HT1080 (cell line): ENCODE measurements at regions not wholly inside any gene's neighbourhood (a gene's known extent, or its start where the extent isn't known, plus 50 kb on each side); places are given as distances from the start of the nearest gene placed in this dataset.

ENCODE experiments used
- DNase-seq: peaks from one replicate; pipeline ENCODE4 v3.0.0-alpha.2; 2015; ENCODE audit warnings: low read depth

GRCh38 chr15:70556779-70557178, 206.6 kb downstream of the UACA start:
- no peak for DNase-seq

- no peak for DNase-seq
Observed at GRCh38 chr15:70556151-70556741, 207.1 kb downstream of the UACA start.

GRCh38 chr15:70555713-70556112, 207.6 kb downstream of the UACA start:
- no peak for DNase-seq

- DNase-seq: no peak
Observed at GRCh38 chr15:70547846-70548487, 215.4 kb downstream of the UACA start.

GRCh38 chr15:70545526-70545925, 217.8 kb downstream of the UACA start:
- DNase-seq: no peak

- DNase-seq: no peak
Observed at GRCh38 chr15:70541511-70541910, 221.8 kb downstream of the UACA start.

GRCh38 chr15:70539912-70540530, 223.3 kb downstream of the UACA start:
- no peak for DNase-seq

GRCh38 chr15:70539409-70539808, 223.9 kb downstream of the UACA start:
- DNase-seq: no peak

GRCh38 chr15:70538278-70538677, 225.1 kb downstream of the UACA start:
- DNase-seq: peak; percentile 25

GRCh38 chr15:70535955-70536338, 227.4 kb downstream of the UACA start:
- DNase-seq: no peak

- DNase-seq: no peak
Observed at GRCh38 chr15:70535071-70535954, 228.0 kb downstream of the UACA start.

GRCh38 chr15:70533931-70534742, 229.2 kb downstream of the UACA start:
- DNase-seq: peak; percentile 7

GRCh38 chr15:70532531-70533186, 230.7 kb downstream of the UACA start:
- no peak for DNase-seq

- no peak for DNase-seq
Observed at GRCh38 chr15:70531576-70531975, 231.8 kb downstream of the UACA start.

GRCh38 chr15:70530906-70531305, 232.5 kb downstream of the UACA start:
- DNase-seq: no peak

- DNase-seq: no peak
Observed at GRCh38 chr15:70530503-70530902, 232.9 kb downstream of the UACA start.

- no peak for DNase-seq
Observed at GRCh38 chr15:70530017-70530499, 233.3 kb downstream of the UACA start.

- DNase-seq: no peak
Observed at GRCh38 chr15:70528816-70529215, 234.5 kb downstream of the UACA start.

- DNase-seq: peak; percentile 36
Observed at GRCh38 chr15:70528270-70528706, 235.1 kb downstream of the UACA start.

GRCh38 chr15:70526974-70527325, 236.4 kb downstream of the UACA start:
- DNase-seq: no peak
